ENCODE measurements at regions not wholly inside any gene's neighbourhood (a gene's known extent, or its start where the extent isn't known, plus 50 kb on each side); places are given as distances from the start of the nearest gene placed in this dataset.
"Not testable (repeated sequence)": the region's sequence is repeated elsewhere in the genome, so short reads cannot be mapped to it uniquely, and the experiment has no call there.

DNA sequence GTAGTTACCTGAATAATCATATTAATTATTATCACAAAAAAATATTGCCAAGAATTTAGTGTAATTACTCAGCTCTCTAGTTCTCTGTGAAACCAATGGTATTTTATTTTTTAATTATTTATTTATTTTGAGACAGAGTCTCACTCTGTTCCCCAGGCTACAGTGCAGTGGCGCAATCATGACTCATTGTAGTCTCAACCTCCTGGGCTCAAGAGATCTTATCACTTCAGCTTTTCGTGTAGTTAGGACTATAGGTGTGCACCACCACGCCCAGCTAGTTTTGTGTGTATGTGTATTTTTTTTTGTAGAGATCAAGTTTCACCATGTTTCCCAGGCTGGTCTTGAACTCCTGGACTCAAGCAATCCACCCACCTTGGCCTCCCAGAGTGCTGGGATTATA lies 440.4 kb upstream of the CDH20 start:
- DNase-seq (ENCODE audit: low spot score) = no peak

GRCh38 chr18:60893355-60894097 lies 439.7 kb upstream of the CDH20 start:
- DNase-seq (ENCODE audit: low spot score) = no peak

DNA sequence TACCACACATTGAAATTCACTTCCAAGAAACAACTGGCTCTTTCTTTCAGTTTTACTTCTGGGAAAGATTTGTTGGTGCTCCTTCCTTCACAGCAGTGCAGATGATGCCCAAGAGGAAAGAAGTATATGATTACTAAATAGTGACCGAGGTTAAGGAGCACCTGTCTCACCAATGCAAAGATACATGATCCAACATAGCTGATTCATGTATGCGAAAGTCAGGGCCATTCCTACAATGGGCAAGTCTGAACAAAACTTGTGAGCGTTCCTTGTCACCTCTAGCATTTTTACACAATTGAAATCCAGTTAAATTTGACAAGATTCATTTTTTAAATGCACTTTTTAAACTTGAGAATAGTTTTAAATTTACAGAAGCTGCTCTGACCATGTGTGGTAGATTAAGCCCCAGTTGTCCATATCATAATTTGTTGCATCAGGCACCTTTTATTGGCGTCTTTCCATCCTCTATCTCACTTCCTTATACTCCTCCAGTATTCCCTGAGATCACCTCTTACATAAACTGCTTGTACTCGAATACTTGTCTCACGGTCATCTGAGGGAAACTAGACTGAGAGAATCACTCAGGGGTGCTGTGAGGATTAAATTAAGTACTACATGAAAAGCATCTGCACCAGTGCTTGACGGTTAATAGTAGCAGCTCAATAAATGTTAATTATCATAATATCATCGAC lies 438.8 kb upstream of the CDH20 start:
- DNase-seq (ENCODE audit: low spot score) = no peak

DNA sequence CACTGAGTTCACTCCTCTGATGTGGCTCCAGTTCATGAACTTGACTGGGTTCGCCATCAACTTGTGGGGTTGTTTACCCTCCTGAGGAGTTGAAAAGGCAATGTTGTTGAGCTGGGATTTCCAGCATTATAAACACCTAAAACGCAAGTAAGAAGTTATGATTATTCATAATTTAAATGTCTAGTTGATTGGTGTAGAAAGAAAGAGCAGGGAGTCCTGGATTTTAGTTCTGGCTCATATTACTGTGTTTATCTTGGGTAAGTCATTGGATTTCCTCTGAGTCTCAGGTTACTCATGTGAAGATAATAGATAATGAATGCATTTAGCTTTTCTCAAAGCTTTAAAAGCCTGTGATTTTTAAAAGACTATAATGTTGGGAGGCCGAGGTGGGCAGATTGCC lies 438.0 kb upstream of the CDH20 start:
- no peak for DNase-seq (ENCODE audit: low spot score)

- no peak for DNase-seq (ENCODE audit: low spot score)
These were observed 435.1 kb upstream of the CDH20 start for GRCh38 chr18:60898111-60898510.

- no peak for DNase-seq (ENCODE audit: low spot score)
These were observed 427.5 kb upstream of the CDH20 start for GRCh38 chr18:60905699-60906098.

DNA sequence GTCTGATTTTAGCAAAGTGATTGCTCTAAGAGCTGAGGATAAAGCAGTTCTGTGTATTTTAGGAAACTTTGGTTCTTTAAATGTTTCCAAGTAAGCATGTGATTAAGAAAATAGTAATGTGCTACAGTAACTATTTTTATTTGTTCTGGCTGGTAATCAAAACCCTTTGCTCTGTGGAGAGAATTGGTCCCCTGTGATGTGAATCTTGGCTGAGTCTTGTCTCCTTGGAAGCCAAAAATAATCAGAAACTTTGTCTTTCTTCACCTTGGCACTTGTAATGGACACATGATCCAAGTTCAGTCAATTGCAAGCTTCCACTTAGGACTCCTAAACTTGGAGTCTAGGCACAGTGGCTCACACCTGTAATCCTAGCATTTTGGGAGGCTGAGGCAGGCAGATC lies 422.7 kb upstream of the CDH20 start:
- no peak for DNase-seq (ENCODE audit: low spot score)

- DNase-seq (ENCODE audit: low spot score) = no peak
These were observed 421.7 kb upstream of the CDH20 start for GRCh38 chr18:60911504-60911903.

DNA sequence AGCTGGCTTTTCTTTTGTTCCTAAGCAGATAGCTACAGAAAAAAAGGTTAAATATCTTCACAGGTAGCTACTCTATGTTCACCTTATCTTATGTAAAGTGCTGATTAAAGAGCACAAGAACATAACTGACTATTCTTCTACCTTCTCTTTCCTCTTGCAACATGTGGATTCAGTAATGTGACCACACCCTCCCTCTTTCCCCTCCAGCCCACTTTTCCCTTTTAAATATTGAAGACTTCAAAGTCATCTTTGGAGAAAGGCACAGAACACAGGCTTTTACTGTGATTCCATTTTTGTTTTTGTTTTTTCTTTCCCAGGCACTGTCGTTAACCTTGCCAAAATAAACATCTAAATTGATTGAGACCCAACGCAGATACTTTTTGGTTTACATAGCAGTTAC lies 418.1 kb upstream of the CDH20 start:
- no peak for DNase-seq (ENCODE audit: low spot score)

DNA sequence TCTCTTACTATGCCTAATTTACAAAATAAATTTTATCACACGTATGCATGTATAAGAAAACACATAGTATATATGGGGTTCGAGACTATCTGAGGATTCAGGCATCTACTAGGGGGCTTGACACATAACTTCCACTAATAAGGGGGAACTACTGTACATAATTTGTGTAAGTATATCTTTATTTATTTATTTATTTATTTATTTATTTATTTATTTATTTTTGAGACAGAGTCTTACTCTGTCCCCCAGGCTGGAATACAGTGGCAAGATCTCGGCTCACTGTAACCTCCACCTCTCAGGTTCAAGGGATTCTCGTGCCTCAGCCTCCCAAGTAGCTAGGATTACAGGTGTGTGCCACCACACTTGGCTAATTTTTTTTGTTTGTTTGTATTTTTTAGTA lies 414.4 kb upstream of the CDH20 start:
- DNase-seq (ENCODE audit: low spot score) = not testable (repeated sequence)

GRCh38 chr18:60925892-60926291 lies 407.3 kb upstream of the CDH20 start:
- no peak for DNase-seq (ENCODE audit: low spot score)

DNA sequence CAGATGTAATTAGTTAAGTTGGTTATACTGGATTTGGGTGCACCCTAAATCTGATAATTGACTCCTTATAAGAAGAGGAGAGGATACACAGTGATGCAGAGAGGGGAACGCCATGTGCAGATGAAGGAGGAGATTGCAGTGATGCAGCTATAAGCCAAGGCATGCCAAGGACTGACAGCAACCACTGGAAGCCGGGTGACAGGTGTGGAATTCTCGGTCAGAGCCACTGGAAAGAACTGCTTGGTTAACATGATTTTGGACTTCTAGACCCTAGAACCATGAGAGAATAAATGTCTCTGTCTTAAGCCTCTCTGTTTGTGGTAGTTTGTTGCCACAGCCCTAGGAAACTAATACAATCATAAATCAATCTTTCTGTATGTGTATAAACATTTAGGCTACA lies 403.3 kb upstream of the CDH20 start:
- DNase-seq (ENCODE audit: low spot score) = no peak

DNA sequence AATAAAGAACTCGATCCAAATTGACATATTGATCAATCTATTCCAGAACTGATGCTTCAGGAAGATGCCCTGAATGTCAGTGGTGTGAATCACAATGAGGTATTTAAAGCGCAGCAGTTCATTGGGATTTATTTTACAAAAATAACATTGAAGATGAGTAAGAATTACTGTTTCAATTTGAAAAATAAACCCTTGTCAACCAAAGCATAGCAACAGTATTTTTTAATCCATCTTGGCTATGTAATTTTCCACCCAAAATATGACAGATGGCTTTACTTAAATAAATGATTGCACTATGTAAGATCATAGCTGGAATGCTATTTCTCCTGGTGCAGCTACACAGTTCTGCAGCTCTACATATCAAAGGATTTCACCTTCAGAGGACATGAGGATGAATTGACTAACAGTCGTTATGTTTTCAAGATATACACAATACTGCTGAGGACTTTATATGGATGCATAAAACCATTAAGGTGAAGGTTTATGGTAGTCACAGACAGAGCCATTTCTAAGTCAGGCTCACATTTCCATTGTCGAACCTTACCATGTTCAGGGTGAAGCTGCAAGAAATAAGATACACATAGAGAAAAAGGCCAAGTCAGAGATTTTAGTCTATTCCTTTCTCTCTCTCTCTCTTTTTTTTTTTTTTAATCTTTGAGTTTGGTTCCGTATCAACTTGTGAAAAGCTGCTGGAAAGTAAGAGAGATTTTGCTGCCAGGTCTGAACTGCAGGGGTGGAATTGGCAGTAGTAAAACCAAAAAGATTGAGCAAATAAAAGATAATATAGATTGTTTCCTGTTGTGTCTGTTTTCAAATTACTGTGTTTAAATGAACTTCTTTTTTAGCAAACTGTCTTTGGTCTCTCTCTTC lies 398.0 kb upstream of the CDH20 start:
- no peak for DNase-seq (ENCODE audit: low spot score)

DNA sequence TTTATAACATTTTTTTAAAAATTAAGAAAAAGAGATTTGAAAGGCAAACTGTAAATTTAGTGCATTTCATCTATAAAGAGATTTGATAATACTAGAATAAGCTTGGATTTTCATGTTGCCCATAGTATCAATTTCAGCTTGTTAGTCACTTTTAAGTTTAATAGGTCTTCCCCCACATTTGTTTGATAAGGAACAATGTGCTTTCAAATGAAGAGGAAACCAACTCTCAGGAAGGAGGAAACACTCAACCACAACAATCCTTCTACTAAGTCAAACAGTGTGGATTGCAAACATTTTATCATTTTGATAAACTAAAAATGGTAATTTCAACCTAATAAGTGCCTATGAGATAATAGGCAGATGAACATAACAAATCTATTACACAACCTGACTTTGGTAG lies 397.1 kb upstream of the CDH20 start:
- DNase-seq (ENCODE audit: low spot score) = no peak

- no peak for DNase-seq (ENCODE audit: low spot score)
These were observed 389.9 kb upstream of the CDH20 start for GRCh38 chr18:60943297-60943696.

- no peak for DNase-seq (ENCODE audit: low spot score)
These were observed 382.6 kb upstream of the CDH20 start for GRCh38 chr18:60950634-60951033.

DNA sequence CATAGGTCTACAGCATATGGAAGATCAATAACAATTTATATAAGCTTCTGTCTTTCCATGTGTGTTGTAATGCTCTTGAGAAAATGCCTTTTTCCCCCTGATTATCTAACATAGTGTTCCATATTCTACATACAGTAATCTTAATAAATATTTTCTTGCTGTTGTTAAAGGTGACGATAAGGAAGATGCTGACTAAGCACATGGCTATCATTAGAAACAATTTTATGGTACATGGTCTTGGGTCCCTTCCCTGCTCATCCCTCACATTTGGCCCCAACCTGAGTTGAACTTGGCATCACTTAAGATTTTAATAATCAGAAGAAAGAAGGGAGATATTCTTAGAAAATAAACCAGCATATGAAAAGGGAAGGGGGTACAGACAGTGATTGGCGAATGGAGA lies 382.1 kb upstream of the CDH20 start:
- no peak for DNase-seq (ENCODE audit: low spot score)

GRCh38 chr18:60962625-60963024 lies 370.6 kb upstream of the CDH20 start:
- DNase-seq (ENCODE audit: low spot score) = no peak

GRCh38 chr18:60965856-60966255 lies 367.4 kb upstream of the CDH20 start:
- DNase-seq (ENCODE audit: low spot score) = no peak

DNA sequence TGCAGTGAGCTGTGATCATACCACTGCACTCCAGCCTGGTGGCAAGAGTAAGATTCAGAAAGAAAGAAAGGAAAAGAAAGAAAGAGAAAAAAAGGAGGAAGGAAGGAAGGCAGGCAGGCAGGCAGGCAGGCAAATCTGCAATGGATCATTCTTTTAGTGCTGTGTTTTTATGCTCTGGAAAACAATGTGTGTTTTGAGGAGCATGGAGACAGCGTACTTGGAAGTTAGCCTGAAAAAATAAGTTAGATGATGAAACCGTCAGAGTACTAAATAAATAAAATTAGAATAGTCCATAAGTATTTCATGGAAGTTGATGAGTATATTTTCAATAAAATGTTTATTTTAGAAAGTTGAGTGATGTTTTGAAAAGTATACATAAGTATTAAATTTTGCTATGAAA lies 366.4 kb upstream of the CDH20 start:
- no peak for DNase-seq (ENCODE audit: low spot score)

DNA sequence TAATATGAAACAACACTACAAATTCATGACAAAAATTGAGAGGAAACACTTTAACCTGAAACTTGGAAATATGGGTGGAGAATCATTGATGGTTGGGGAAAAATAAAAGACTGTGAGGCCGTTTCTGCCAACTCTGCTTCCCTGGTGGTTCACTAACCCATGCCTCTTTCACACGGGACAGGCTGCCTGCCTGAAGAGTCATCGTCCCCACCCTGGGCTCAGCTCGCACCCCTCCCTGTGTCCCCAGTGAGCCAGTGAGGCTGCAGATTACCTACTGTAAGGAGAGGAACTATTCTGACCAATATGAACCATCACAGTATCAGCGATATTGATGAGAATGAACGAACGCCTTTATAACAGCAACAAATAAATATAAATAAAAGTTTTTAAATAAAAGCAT lies 357.8 kb upstream of the CDH20 start:
- DNase-seq (ENCODE audit: low spot score) = no peak

GRCh38 chr18:60976976-60977375 lies 356.3 kb upstream of the CDH20 start:
- no peak for DNase-seq (ENCODE audit: low spot score)

GRCh38 chr18:60978338-60978737 lies 354.9 kb upstream of the CDH20 start:
- no peak for DNase-seq (ENCODE audit: low spot score)

Data from germinal center (tissue), 1 donor.